SU-DHL-6 (cell line): ENCODE measurements at regions not wholly inside any gene's neighbourhood (a gene's known extent, or its start where the extent isn't known, plus 50 kb on each side); places are given as distances from the start of the nearest gene placed in this dataset.
"Not testable (repeated sequence)": the region's sequence is repeated elsewhere in the genome, so short reads cannot be mapped to it uniquely, and the experiment has no call there.

ENCODE experiments used
- H2AFZ ChIP-seq: fragments of 200-600 bp; sonication (generic); 2 replicates; pipeline ENCODE4 v1.6.1; 2014; ENCODE audit warnings: low read depth, mild to moderate bottlenecking, moderate library complexity, mixed read lengths, antibody characterized with exemption, low read length; ENCODE audit not compliant: severe bottlenecking
- H3F3A ChIP-seq: fragments of 200-600 bp; shearing (Covaris generic); 2 replicates; pipeline ENCODE4 v1.6.0; 2016; ENCODE audit warnings: antibody characterized with exemption, mild to moderate bottlenecking; ENCODE audit not compliant: insufficient read depth
- H3K27ac ChIP-seq: fragments of 200-600 bp; sonication (generic); 2 replicates; pipeline ENCODE4 v1.5.1; 2016; ENCODE audit warnings: low read depth, mild to moderate bottlenecking, low read length, moderate library complexity, mixed read lengths
- H3K27me3 ChIP-seq: fragments of 200-600 bp; sonication (generic), shearing (Covaris generic); 2 replicates; pipeline ENCODE4 v1.6.0; 2014; ENCODE audit warnings: mild to moderate bottlenecking, low read length
- H3K36me3 ChIP-seq: fragments of 200-600 bp; sonication (generic); 2 replicates; pipeline ENCODE4 v1.6.1; 2014; ENCODE audit warnings: mild to moderate bottlenecking, low read length, mixed read lengths
- H3K4me2 ChIP-seq: fragments of 300-600, 200-600 bp; shearing (Covaris generic), sonication (generic); 2 replicates; pipeline ENCODE4 v1.6.0; 2014; ENCODE audit warnings: low read length, low read depth, mild to moderate bottlenecking; ENCODE audit not compliant: poor library complexity, severe bottlenecking
- H3K4me3 ChIP-seq: fragments of 200-600 bp; sonication (generic); 2 replicates; pipeline ENCODE4 v1.5.1; 2014; ENCODE audit warnings: antibody characterized with exemption, low read length, mild to moderate bottlenecking, mixed read lengths; ENCODE audit not compliant: insufficient read depth, poor library complexity, severe bottlenecking
- H3K79me2 ChIP-seq: fragments of 200-600 bp; sonication (generic); 2 replicates; pipeline ENCODE4 v1.6.1; 2014; ENCODE audit warnings: mild to moderate bottlenecking, low read length, moderate library complexity; ENCODE audit not compliant: insufficient read depth
- H3K9ac ChIP-seq: fragments of 200-600 bp; sonication (generic); 2 replicates; pipeline ENCODE4 v1.7.0; 2014; ENCODE audit warnings: mild to moderate bottlenecking, low read length
- H3K9me2 ChIP-seq: fragments of 200-600 bp; sonication (generic); replicated peaks from 2 replicates; pipeline ENCODE4 v1.6.1; 2014; ENCODE audit warnings: low read length; ENCODE audit not compliant: insufficient read depth
- H3K9me3 ChIP-seq: fragments of 200-600 bp; sonication (generic); 2 replicates; pipeline ENCODE4 v1.6.1; 2014; ENCODE audit warnings: low read length, mixed read lengths; ENCODE audit not compliant: insufficient read depth
- H4K20me1 ChIP-seq: fragments of 200-600 bp; sonication (generic); 2 replicates; pipeline ENCODE4 v1.6.1; 2014; ENCODE audit warnings: low read depth, mild to moderate bottlenecking, antibody characterized with exemption, low read length, moderate library complexity, mixed read lengths
- EZH2phosphoT487 ChIP-seq: fragments of 200-600 bp; sonication (generic), shearing (Covaris generic); conservative IDR thresholded peaks from 2 replicates; pipeline ENCODE4 v1.6.1; 2018; ENCODE audit warnings: mild to moderate bottlenecking, antibody characterized with exemption, low read length, moderate library complexity, mixed read lengths
- TF ChIP-seq, protein P1 (sequence below): fragments of 200-600 bp; sonication (generic); IDR thresholded peaks from one replicate; pipeline ENCODE4 v1.5.1; 2017; ENCODE audit warnings: antibody characterized with exemption, mild to moderate bottlenecking, low read length, moderate library complexity; ENCODE audit not compliant: insufficient read depth, poor library complexity, severe bottlenecking

GRCh38 chr13:83085186-83085900 is 796.9 kb downstream of the SLITRK1 start:
- Histone ChIP-seq H3K79me2 (no peaks in the 10 kb centered on the region), H3K27ac (no peak overlapping the region), H3K9me3 (peaks cover 9% of the 10 kb centered on the region; the same call in 1 of the 2 replicates), H3K9ac (no peak overlapping the region), H3K36me3 (no peaks in the 10 kb centered on the region), H3K27me3 (no peaks in the 10 kb centered on the region), H3F3A (no peaks in the 10 kb centered on the region), H3K4me2 (no peak overlapping the region), H2AFZ (no peak overlapping the region), H3K9me2 (no peaks in the 10 kb centered on the region), H4K20me1 (no peaks in the 10 kb centered on the region), H3K4me3 (no peak overlapping the region)
- TF ChIP-seq EZH2phosphoT487 = no peak
- TF ChIP-seq, protein P1, sequence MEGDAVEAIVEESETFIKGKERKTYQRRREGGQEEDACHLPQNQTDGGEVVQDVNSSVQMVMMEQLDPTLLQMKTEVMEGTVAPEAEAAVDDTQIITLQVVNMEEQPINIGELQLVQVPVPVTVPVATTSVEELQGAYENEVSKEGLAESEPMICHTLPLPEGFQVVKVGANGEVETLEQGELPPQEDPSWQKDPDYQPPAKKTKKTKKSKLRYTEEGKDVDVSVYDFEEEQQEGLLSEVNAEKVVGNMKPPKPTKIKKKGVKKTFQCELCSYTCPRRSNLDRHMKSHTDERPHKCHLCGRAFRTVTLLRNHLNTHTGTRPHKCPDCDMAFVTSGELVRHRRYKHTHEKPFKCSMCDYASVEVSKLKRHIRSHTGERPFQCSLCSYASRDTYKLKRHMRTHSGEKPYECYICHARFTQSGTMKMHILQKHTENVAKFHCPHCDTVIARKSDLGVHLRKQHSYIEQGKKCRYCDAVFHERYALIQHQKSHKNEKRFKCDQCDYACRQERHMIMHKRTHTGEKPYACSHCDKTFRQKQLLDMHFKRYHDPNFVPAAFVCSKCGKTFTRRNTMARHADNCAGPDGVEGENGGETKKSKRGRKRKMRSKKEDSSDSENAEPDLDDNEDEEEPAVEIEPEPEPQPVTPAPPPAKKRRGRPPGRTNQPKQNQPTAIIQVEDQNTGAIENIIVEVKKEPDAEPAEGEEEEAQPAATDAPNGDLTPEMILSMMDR = no peak

DNA sequence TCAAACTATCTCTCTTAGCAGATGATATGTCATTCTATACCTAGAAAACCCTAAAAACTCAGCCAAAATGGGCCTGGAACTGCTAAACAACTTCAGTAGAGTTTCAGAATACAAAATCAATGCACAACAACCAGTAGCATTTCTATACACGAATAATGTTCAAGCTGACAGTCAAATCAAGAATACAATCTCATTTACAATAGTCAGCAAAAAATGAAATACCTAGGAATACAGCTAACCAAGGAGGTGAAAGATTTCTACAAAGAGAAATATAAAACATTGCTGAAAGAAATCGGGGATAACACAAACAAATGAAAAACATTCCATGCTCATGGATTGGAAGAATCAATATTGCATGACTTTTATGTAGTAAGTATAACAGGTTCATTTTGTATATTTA is 804.8 kb downstream of the SLITRK1 start:
- Histone ChIP-seq H4K20me1 (no peaks in the 10 kb centered on the region), H3K36me3 (no peaks in the 10 kb centered on the region), H2AFZ (no peak overlapping the region), H3F3A (no peaks in the 10 kb centered on the region), H3K4me2 (no peak overlapping the region), H3K79me2 (no peaks in the 10 kb centered on the region), H3K9ac (no peak overlapping the region), H3K27me3 (no peaks in the 10 kb centered on the region), H3K4me3 (no peak overlapping the region), H3K9me2 (no peaks in the 10 kb centered on the region), H3K9me3 (no peaks in the 10 kb centered on the region), H3K27ac (no peak overlapping the region)
- TF ChIP-seq, protein P1 = no peak
- no peak for TF ChIP-seq EZH2phosphoT487

DNA sequence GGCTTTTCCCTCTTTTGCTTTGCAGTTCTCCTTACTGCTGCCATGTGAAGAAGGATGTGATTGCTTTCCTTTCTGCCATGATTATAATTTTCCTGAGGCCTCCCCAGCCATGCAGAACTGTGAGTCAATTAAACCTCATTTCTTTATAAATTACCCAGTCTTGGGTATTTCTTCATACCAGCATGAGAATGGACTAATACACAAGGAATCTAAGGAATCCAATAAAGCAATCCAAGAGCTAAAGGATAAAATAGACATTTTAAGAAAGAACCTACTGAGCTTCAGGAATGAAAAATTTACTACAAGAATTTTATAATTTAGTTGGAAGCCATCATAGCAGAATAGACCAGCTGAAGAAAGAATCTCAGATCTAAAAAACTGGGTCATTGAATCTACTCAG is 808.3 kb downstream of the SLITRK1 start:
- H3K9ac ChIP-seq, H3K9me2 ChIP-seq, H3K36me3 ChIP-seq, H2AFZ ChIP-seq, H3K27ac ChIP-seq, H3K4me3 ChIP-seq, H4K20me1 ChIP-seq, H3K4me2 ChIP-seq, H3K79me2 ChIP-seq, H3F3A ChIP-seq, H3K27me3 ChIP-seq, H3K9me3 ChIP-seq: not testable (repeated sequence)

GRCh38 chr13:83065108-83065507 is 817.2 kb downstream of the SLITRK1 start:
- no peak for TF ChIP-seq EZH2phosphoT487
- TF ChIP-seq, protein P1 = no peak
- H3K36me3 ChIP-seq = no peaks in the 10 kb centered on the region
- H3K27ac ChIP-seq = no peak overlapping the region
- H2AFZ ChIP-seq = no peak overlapping the region
- H3K27me3 ChIP-seq = no peaks in the 10 kb centered on the region
- no peaks in the 10 kb centered on the region for H3K9me3 ChIP-seq
- H3F3A ChIP-seq = no peaks in the 10 kb centered on the region
- H3K79me2 ChIP-seq = no peaks in the 10 kb centered on the region
- no peak overlapping the region for H3K9ac ChIP-seq
- no peak overlapping the region for H3K4me2 ChIP-seq
- H3K4me3 ChIP-seq = no peak overlapping the region
- H3K9me2 ChIP-seq = no peaks in the 10 kb centered on the region
- H4K20me1 ChIP-seq = no peaks in the 10 kb centered on the region
